ENCODE measurements at regions not wholly inside any gene's neighbourhood (a gene's known extent, or its start where the extent isn't known, plus 50 kb on each side); places are given as distances from the start of the nearest gene placed in this dataset.

- no peak for DNase-seq
Observed at GRCh38 chr9:118426772-118427171, 722.6 kb downstream of the TLR4 start.

- DNase-seq, result no peak
Observed at GRCh38 chr9:118438810-118439209, 734.6 kb downstream of the TLR4 start.

- no peak for DNase-seq
Observed at GRCh38 chr9:118439441-118439840, 735.2 kb downstream of the TLR4 start.

GRCh38 chr9:118444403-118444802 is 740.2 kb downstream of the TLR4 start:
- no peak for DNase-seq

- DNase-seq, result no peak
Observed at GRCh38 chr9:118446943-118447639, 742.9 kb downstream of the TLR4 start.

- DNase-seq, result no peak
Observed at GRCh38 chr9:118449554-118449953, 745.4 kb downstream of the TLR4 start.

- DNase-seq, result no peak
Observed at GRCh38 chr9:118455259-118455658, 751.1 kb downstream of the TLR4 start.

GRCh38 chr9:118455788-118456187 is 751.6 kb downstream of the TLR4 start:
- DNase-seq, result no peak

- DNase-seq, result no peak
Observed at GRCh38 chr9:118457171-118458000, 753.2 kb downstream of the TLR4 start.

- peak; percentile 81 for DNase-seq
Observed at GRCh38 chr9:118459913-118460312, 755.7 kb downstream of the TLR4 start.

GRCh38 chr9:118463419-118463818 is 759.2 kb downstream of the TLR4 start:
- DNase-seq, result no peak

- DNase-seq, result no peak
Observed at GRCh38 chr9:118473521-118473920, 769.3 kb downstream of the TLR4 start.

GRCh38 chr9:118478752-118479151 is 774.5 kb downstream of the TLR4 start:
- no peak for DNase-seq

- DNase-seq, result no peak
Observed at GRCh38 chr9:118482306-118482705, 778.1 kb downstream of the TLR4 start.

- no peak for DNase-seq
Observed at GRCh38 chr9:118483677-118484076, 779.5 kb downstream of the TLR4 start.

GRCh38 chr9:118503236-118503635 is 799.0 kb downstream of the TLR4 start:
- no peak for DNase-seq

GRCh38 chr9:118510711-118511110 is 806.5 kb downstream of the TLR4 start:
- no peak for DNase-seq

- no peak for DNase-seq
Observed at GRCh38 chr9:118515947-118516346, 811.7 kb downstream of the TLR4 start.

- no peak for DNase-seq
Observed at GRCh38 chr9:118521261-118521660, 817.1 kb downstream of the TLR4 start.

- no peak for DNase-seq
Observed at GRCh38 chr9:118522093-118523028, 818.2 kb downstream of the TLR4 start.

- no peak for DNase-seq
Observed at GRCh38 chr9:118527261-118527660, 823.1 kb downstream of the TLR4 start.

GRCh38 chr9:118529210-118529609 is 825.0 kb downstream of the TLR4 start:
- no peak for DNase-seq

- no peak for DNase-seq
Observed at GRCh38 chr9:118529624-118530214, 825.5 kb downstream of the TLR4 start.

Measured in NCI-H1417 treated with DMSO at 0.1 percent for 48 hours (cell line).